GM12865 (cell line): ENCODE measurements at regions not wholly inside any gene's neighbourhood (a gene's known extent, or its start where the extent isn't known, plus 50 kb on each side); places are given as distances from the start of the nearest gene placed in this dataset.
A peak's percentile ranks its signal among the peaks of the same experiment; 100 is the strongest.

Source experiments
- DNase-seq: peaks from one replicate; pipeline ENCODE4 v3.0.0; 2010; ENCODE audit warnings: low read depth
- H3K4me3 ChIP-seq: 2 replicates; pipeline ENCODE4 v1.5.1; 2011; ENCODE audit warnings: mild to moderate bottlenecking, low read depth, low read length, control low read depth
- CTCF ChIP-seq: IDR thresholded peaks from 2 replicates; pipeline ENCODE4 v1.5.1; 2011; ENCODE audit warnings: low read length, control low read depth, low read depth, inconsistent platforms; ENCODE audit not compliant: insufficient read depth; ENCODE audit errors: missing control alignments

- no peak overlapping the region for H3K4me3 ChIP-seq
- no peak for DNase-seq
- TF ChIP-seq CTCF = no peak
Observed at GRCh38 chrX:78213331-78213730, 73.9 kb upstream of the TAF9B start.

- H3K4me3 ChIP-seq = no peak overlapping the region
- peak; percentile 23 for TF ChIP-seq CTCF
- peak; percentile 34 for DNase-seq
Observed at GRCh38 chrX:78199851-78200250, 60.4 kb upstream of the TAF9B start.
